Smooth muscle cell (in vitro differentiated cells): ENCODE measurements at regions not wholly inside any gene's neighbourhood (a gene's known extent, or its start where the extent isn't known, plus 50 kb on each side); places are given as distances from the start of the nearest gene placed in this dataset.
"Not testable (repeated sequence)": the region's sequence is repeated elsewhere in the genome, so short reads cannot be mapped to it uniquely, and the experiment has no call there.

Source experiments
- DNase-seq: peaks from one replicate; lab custom pipeline; 2025; ENCODE audit not compliant: unreplicated experiment; lab: John Stamatoyannopoulos, UW
- H2AFZ ChIP-seq: fragments of 200-600 bp; sonication (generic); 2 replicates; pipeline ENCODE4 v1.6.0; 2016; ENCODE audit warnings: antibody characterized with exemption, low read depth, mild to moderate bottlenecking
- H3F3A ChIP-seq: fragments of 200-600 bp; sonication (generic); 2 replicates; pipeline ENCODE4 v1.6.0; 2017; ENCODE audit warnings: antibody characterized with exemption, low read depth
- H3K27ac ChIP-seq: fragments of 200-600 bp; sonication (generic); 2 replicates; pipeline ENCODE4 v1.5.1; 2016; ENCODE audit warnings: low read depth, mild to moderate bottlenecking
- H3K27me3 ChIP-seq: fragments of 200-600 bp; sonication (generic); 2 replicates; pipeline ENCODE4 v1.6.1; 2016; ENCODE audit warnings: low read depth, mild to moderate bottlenecking
- H3K36me3 ChIP-seq: fragments of 200-600 bp; sonication (generic); 2 replicates; pipeline ENCODE4 v1.5.1; 2016; ENCODE audit warnings: low read depth
- H3K4me1 ChIP-seq: fragments of 200-600 bp; sonication (generic); 2 replicates; pipeline ENCODE4 v1.5.1; 2016; ENCODE audit warnings: low read depth
- H3K4me2 ChIP-seq: fragments of 200-600 bp; sonication (generic); 2 replicates; pipeline ENCODE4 v1.6.0; 2016; ENCODE audit warnings: mild to moderate bottlenecking
- H3K4me3 ChIP-seq: fragments of 200-600 bp; sonication (generic); 2 replicates; pipeline ENCODE4 v1.5.1; 2016; ENCODE audit warnings: mild to moderate bottlenecking
- H3K79me2 ChIP-seq: fragments of 200-600 bp; sonication (generic); 2 replicates; pipeline ENCODE4 v1.6.0; 2016; ENCODE audit warnings: low read depth, mild to moderate bottlenecking
- H3K9ac ChIP-seq: fragments of 200-600 bp; sonication (generic); 2 replicates; pipeline ENCODE4 v1.6.0; 2016; ENCODE audit warnings: low read depth
- H3K9me3 ChIP-seq: fragments of 200-600 bp; sonication (generic); replicated peaks from 2 replicates; pipeline ENCODE4 v1.5.1; 2016; ENCODE audit warnings: low read depth
- H4K20me1 ChIP-seq: fragments of 200-600 bp; sonication (generic); 2 replicates; pipeline ENCODE4 v1.6.0; 2016; ENCODE audit warnings: low read depth
- CTCF ChIP-seq: fragments of 200-600 bp; sonication (generic); IDR thresholded peaks from 2 replicates; pipeline ENCODE4 v1.5.1; 2017; ENCODE audit warnings: borderline replicate concordance, mild to moderate bottlenecking, antibody characterized with exemption; ENCODE audit not compliant: insufficient read depth, poor library complexity, severe bottlenecking
- WGBS: methylation state at CpG from one replicate; pipeline ENCODE4 v1.1.7; 2016; ENCODE audit warnings: low lambda C conversion rate; 5-methylcytosine and 5-hydroxymethylcytosine counted together

- H3K9ac ChIP-seq, H3K79me2 ChIP-seq, DNase-seq, H3K27ac ChIP-seq, H3K36me3 ChIP-seq, H2AFZ ChIP-seq, H3K27me3 ChIP-seq, H3F3A ChIP-seq, H3K4me3 ChIP-seq, H3K4me2 ChIP-seq, H3K9me3 ChIP-seq, H4K20me1 ChIP-seq, H3K4me1 ChIP-seq: not testable (repeated sequence)
- WGBS: 91% methylated on average over 3 of the region's 3 CpGs
Observed at GRCh38 chr17:16856846-16857245, 115.1 kb downstream of the TNFRSF13B start.

GRCh38 chr17:16856171-16856570, 115.7 kb downstream of the TNFRSF13B start:
- 89% methylated on average over 10 of the region's 12 CpGs for WGBS
- not testable (repeated sequence) for H3K4me3 ChIP-seq, H3K27me3 ChIP-seq, H3F3A ChIP-seq, DNase-seq, H3K9ac ChIP-seq, H3K27ac ChIP-seq, H3K4me2 ChIP-seq, H4K20me1 ChIP-seq, H2AFZ ChIP-seq, H3K4me1 ChIP-seq, H3K79me2 ChIP-seq, H3K9me3 ChIP-seq, H3K36me3 ChIP-seq

GRCh38 chr17:16854636-16855035, 117.3 kb downstream of the TNFRSF13B start:
- not testable (repeated sequence) for DNase-seq

GRCh38 chr17:16853661-16854320, 118.1 kb downstream of the TNFRSF13B start:
- H4K20me1 ChIP-seq: no peaks in the 10 kb centered on the region
- 91% methylated on average over 30 of the region's 30 CpGs for WGBS
- TF ChIP-seq CTCF: no peak

More at GRCh38 chr17:16854636-16855035, 117.3 kb downstream of the TNFRSF13B start:
- not testable (repeated sequence) for H3K27ac ChIP-seq, H3K4me1 ChIP-seq, H3K79me2 ChIP-seq, H3K27me3 ChIP-seq, H3K36me3 ChIP-seq, H3K4me3 ChIP-seq, H4K20me1 ChIP-seq, H3F3A ChIP-seq, H3K9ac ChIP-seq, H3K4me2 ChIP-seq, H3K9me3 ChIP-seq, H2AFZ ChIP-seq
- 90% methylated on average over 5 of the region's 5 CpGs for WGBS

GRCh38 chr17:16849861-16850260, 122.1 kb downstream of the TNFRSF13B start:
- H3K27ac ChIP-seq, H4K20me1 ChIP-seq, H2AFZ ChIP-seq, H3F3A ChIP-seq, H3K9ac ChIP-seq, H3K4me2 ChIP-seq, H3K36me3 ChIP-seq, DNase-seq, H3K4me3 ChIP-seq, H3K4me1 ChIP-seq, H3K27me3 ChIP-seq, H3K79me2 ChIP-seq, H3K9me3 ChIP-seq: not testable (repeated sequence)
- WGBS: 83% methylated on average over 7 of the region's 7 CpGs

More at GRCh38 chr17:16853661-16854320, 118.1 kb downstream of the TNFRSF13B start:
- Histone ChIP-seq H3K9me3 (no peaks in the 10 kb centered on the region), H2AFZ (no peak overlapping the region), H3K79me2 (no peaks in the 10 kb centered on the region), H3K4me1 (no peaks in the 10 kb centered on the region), H3K4me3 (no peak overlapping the region), H3K4me2 (no peak overlapping the region), H3K36me3 (no peaks in the 10 kb centered on the region), H3K9ac (no peak overlapping the region), H3K27ac (no peak overlapping the region), H3K27me3 (no peaks in the 10 kb centered on the region), H3F3A (no peaks in the 10 kb centered on the region)
- DNase-seq: no peak

- not testable (repeated sequence) for H3K27me3 ChIP-seq, H3K4me3 ChIP-seq, H4K20me1 ChIP-seq, H3K36me3 ChIP-seq, H3K9ac ChIP-seq, H2AFZ ChIP-seq, DNase-seq, H3K9me3 ChIP-seq, H3K4me2 ChIP-seq, H3K4me1 ChIP-seq, H3F3A ChIP-seq, H3K27ac ChIP-seq, H3K79me2 ChIP-seq
- 91% methylated on average over 5 of the region's 14 CpGs for WGBS
Observed at GRCh38 chr17:16848997-16849396, 122.9 kb downstream of the TNFRSF13B start.

- H3K36me3 ChIP-seq, H3K4me3 ChIP-seq, H4K20me1 ChIP-seq, H3K4me1 ChIP-seq, H3K4me2 ChIP-seq, H3K27ac ChIP-seq, DNase-seq, H3K79me2 ChIP-seq, H3K27me3 ChIP-seq, H3K9ac ChIP-seq, H2AFZ ChIP-seq, H3F3A ChIP-seq, H3K9me3 ChIP-seq: not testable (repeated sequence)
- WGBS: 89% methylated on average over 2 of the region's 9 CpGs
Observed at GRCh38 chr17:16845098-16845497, 126.8 kb downstream of the TNFRSF13B start.

DNA sequence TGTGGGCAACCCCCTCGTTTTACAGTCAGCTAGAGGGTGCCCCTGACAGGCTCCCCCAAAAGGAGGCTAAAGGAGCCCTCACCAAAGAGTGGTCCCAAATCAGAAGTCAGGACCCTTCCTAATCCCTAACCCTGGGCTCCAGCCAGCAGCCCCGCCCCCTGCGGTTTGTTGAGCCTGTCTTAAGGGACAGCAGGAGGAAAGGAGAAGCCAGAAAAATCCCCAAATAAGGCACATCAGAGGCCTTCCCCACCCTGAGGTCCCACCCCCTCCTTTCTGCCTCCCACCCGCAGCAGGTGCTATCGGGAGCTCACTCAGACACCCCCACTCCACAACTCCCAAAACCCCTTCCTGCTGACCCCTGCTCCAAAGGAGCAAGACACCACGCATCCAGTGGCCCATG, 127.2 kb downstream of the TNFRSF13B start:
- H3K4me3 ChIP-seq, DNase-seq, H4K20me1 ChIP-seq, H3K9ac ChIP-seq, H3K9me3 ChIP-seq, H3K27ac ChIP-seq, H3F3A ChIP-seq, H2AFZ ChIP-seq, H3K4me2 ChIP-seq, H3K27me3 ChIP-seq, H3K4me1 ChIP-seq, H3K79me2 ChIP-seq, H3K36me3 ChIP-seq: not testable (repeated sequence)
- WGBS: no CpG with 5 or more reads among the region's 6 CpGs
